GM12873 (cell line): ENCODE measurements at regions not wholly inside any gene's neighbourhood (a gene's known extent, or its start where the extent isn't known, plus 50 kb on each side); places are given as distances from the start of the nearest gene placed in this dataset.
A peak's percentile ranks its signal among the peaks of the same experiment; 100 is the strongest.

ENCODE experiments used
- CTCF ChIP-seq: IDR thresholded peaks from 2 replicates; pipeline ENCODE4 v1.5.1; 2012; ENCODE audit warnings: low read depth, mild to moderate bottlenecking, moderate library complexity, low read length, control low read depth; ENCODE audit not compliant: insufficient read depth; ENCODE audit errors: missing control alignments

GRCh38 chr4:4680243-4680642, 138.4 kb upstream of the STX18 start:
- TF ChIP-seq CTCF, result no peak

GRCh38 chr4:4677556-4678522, 136.0 kb upstream of the STX18 start:
- peak; percentile 57 for TF ChIP-seq CTCF

- no peak for TF ChIP-seq CTCF
Observed at GRCh38 chr4:4675641-4676040, 133.8 kb upstream of the STX18 start.

- no peak for TF ChIP-seq CTCF
Observed at GRCh38 chr4:4675051-4675581, 133.3 kb upstream of the STX18 start.

GRCh38 chr4:4673070-4673469, 131.2 kb upstream of the STX18 start:
- TF ChIP-seq CTCF, result no peak

- TF ChIP-seq CTCF, result no peak
Observed at GRCh38 chr4:4672402-4672801, 130.6 kb upstream of the STX18 start.

GRCh38 chr4:4671774-4672349, 130.0 kb upstream of the STX18 start:
- no peak for TF ChIP-seq CTCF
